K562 (cell line): ENCODE measurements at regions not wholly inside any gene's neighbourhood (a gene's known extent, or its start where the extent isn't known, plus 50 kb on each side); places are given as distances from the start of the nearest gene placed in this dataset.

ENCODE experiments used
- ATAC-seq: fragments of 200-7000 bp; cut with Tn5 transposase; 3 replicates; pipeline ENCODE4 v1.9.1; 2020; ENCODE audit warnings: moderate library complexity
- BruUV-seq: library from RNA; stranded (reverse); fragments of 400-500 nt; replicated peaks from 2 replicates; lab custom pipeline; 2021; lab: Mats Ljungman, UMichigan
- CTCF ChIA-PET: fragments of 300-600 bp; formaldehyde crosslinking; extraction: SDS; loops from one replicate; lab custom pipeline; 2021; ENCODE audit warnings: low intra/inter-chr PET ratio; lab: Yijun Ruan, JAX
- POLR2A ChIA-PET: fragments of 300-600, 350-650 bp; sonication (Branson Sonifier 250); formaldehyde crosslinking; extraction: SDS; loops from one replicate; lab custom pipeline; 2021; ENCODE audit warnings: antibody characterized with exemption, inconsistent platforms; lab: Yijun Ruan, JAX
- DNase-seq, 4 experiments: peaks; one replicate each; pipeline versions ENCODE4 v3.0.0 to v3.0.0-alpha.2; 2011 to 2018; ENCODE audit warnings: low spot score in 3 of 4, mixed read lengths in 3 of 4; ENCODE audit errors: extremely low read depth in 1 of 4
- FAIRE-seq: peaks from 2 replicates; lab custom pipeline; 2011; peaks lifted over from hg19 to GRCh38; lab: Jason Lieb, UNC
- H2AFZ ChIP-seq: 2 replicates; pipeline ENCODE4 v1.6.0; 2011; ENCODE audit warnings: low read depth, low read length, control low read depth, inconsistent platforms
- H3K27ac ChIP-seq: fragments of 200-600 bp; 3 replicates; pipeline ENCODE4 v1.8.0; 2011; ENCODE audit warnings: low read depth, mild to moderate bottlenecking, control low read depth, inconsistent platforms, low read length, moderate library complexity, mixed read lengths; ENCODE audit errors: extremely low read depth
- H3K27me3 ChIP-seq, 2 experiments: fragments of 300-600 bp in 1 of 2; 2 replicates in 1 of 2; 3 replicates in 1 of 2; pipeline versions ENCODE4 v1.6.0 to v1.8.0; 2011; ENCODE audit warnings: inconsistent platforms in 2 of 2, low read length in 2 of 2, mild to moderate bottlenecking in 1 of 2, mixed read lengths in 1 of 2, moderate library complexity in 1 of 2; ENCODE audit not compliant: control insufficient read depth in 2 of 2, insufficient read depth in 2 of 2
- H3K36me3 ChIP-seq: fragments of 300-600 bp; 3 replicates; pipeline ENCODE4 v1.8.0; 2011; ENCODE audit warnings: mild to moderate bottlenecking, low read length, inconsistent platforms; ENCODE audit not compliant: control insufficient read depth, insufficient read depth
- H3K4me1 ChIP-seq, 2 experiments: fragments of 200-600 bp in 1 of 2; replicated peaks in 1 of 2; 2 replicates in 1 of 2; 3 replicates in 1 of 2; pipeline versions ENCODE4 v1.5.1 to v1.8.0; 2011; ENCODE audit warnings: inconsistent platforms in 2 of 2, low read length in 2 of 2, mild to moderate bottlenecking in 1 of 2, mixed read lengths in 1 of 2, moderate library complexity in 1 of 2; ENCODE audit not compliant: control insufficient read depth in 2 of 2, insufficient read depth in 2 of 2
- H3K4me2 ChIP-seq: 2 replicates; pipeline ENCODE4 v1.6.1; 2011; ENCODE audit warnings: low read length, control low read depth, inconsistent platforms, mixed read lengths; ENCODE audit not compliant: insufficient read depth
- H3K4me3 ChIP-seq: fragments of 200-600 bp; sonication (generic), shearing (Covaris generic); 2 replicates; pipeline ENCODE4 v1.5.1; 2016; ENCODE audit warnings: control low read depth, inconsistent platforms
- H3K79me2 ChIP-seq: fragments of 200-600 bp; 3 replicates; pipeline ENCODE4 v1.8.0; 2011; ENCODE audit warnings: low read length, inconsistent platforms; ENCODE audit not compliant: control insufficient read depth, insufficient read depth
- H3K9ac ChIP-seq, 2 experiments: 2 replicates each; pipeline versions ENCODE4 v1.6.0 to v1.6.1; 2011; ENCODE audit warnings: low read depth in 2 of 2, low read length in 2 of 2, control low read depth in 1 of 2, inconsistent platforms in 1 of 2, mild to moderate bottlenecking in 1 of 2, mixed read lengths in 1 of 2; ENCODE audit not compliant: insufficient read depth in 1 of 2
- H3K9me1 ChIP-seq: one replicate; pipeline ENCODE4 v1.6.0; 2011; ENCODE audit warnings: inconsistent platforms, mild to moderate bottlenecking, low read length, moderate library complexity; ENCODE audit not compliant: control insufficient read depth, insufficient read depth
- H3K9me3 ChIP-seq: replicated peaks from 2 replicates; pipeline ENCODE4 v1.5.1; 2011; ENCODE audit warnings: low read depth, low read length, inconsistent platforms; ENCODE audit not compliant: control insufficient read depth, insufficient read depth
- H4K20me1 ChIP-seq: replicated peaks from 2 replicates; pipeline ENCODE4 v1.6.1; 2011; ENCODE audit warnings: low read length, inconsistent platforms, mixed read lengths; ENCODE audit not compliant: control insufficient read depth, insufficient read depth
- DNMT1 ChIP-seq: fragments of 450-650 bp; IDR thresholded peaks from 2 replicates; pipeline ENCODE4 v1.6.1; 2016; ENCODE audit warnings: antibody characterized with exemption, mild to moderate bottlenecking
- GTF2F1 ChIP-seq: IDR thresholded peaks from 2 replicates; pipeline ENCODE4 v1.6.1; 2011; ENCODE audit warnings: low read depth, low read length, improper control_type of control experiment
- RBBP5 ChIP-seq: fragments of 200-600 bp; sonication (generic); IDR thresholded peaks from 2 replicates; pipeline ENCODE4 v1.6.1; 2012; ENCODE audit warnings: borderline replicate concordance, mild to moderate bottlenecking, low read length, control low read depth, inconsistent platforms; ENCODE audit not compliant: insufficient read depth, poor library complexity, severe bottlenecking
- SAFB2 ChIP-seq: fragments of 200-400 bp; formaldehyde crosslinking; IDR thresholded peaks from 2 replicates; pipeline ENCODE4 v1.6.1; 2018; ENCODE audit warnings: borderline replicate concordance, low read length, low read depth, moderate library complexity; ENCODE audit not compliant: severe bottlenecking
- SRSF3 ChIP-seq: fragments of 200-400 bp; formaldehyde crosslinking; IDR thresholded peaks from 2 replicates; pipeline ENCODE4 v1.6.1; 2016; ENCODE audit warnings: mild to moderate bottlenecking, low read length, moderate library complexity; ENCODE audit not compliant: insufficient read depth
- ZBTB40 ChIP-seq, 2 experiments: fragments of 450-650 bp in 1 of 2; sonication (generic) in 1 of 2; formaldehyde crosslinking in 1 of 2; IDR thresholded peaks; 2 replicates each; pipeline versions ENCODE4 v1.7.1 to v1.9.0; 2016 to 2022; ENCODE audit warnings: inconsistent platforms in 1 of 2, mild to moderate bottlenecking in 1 of 2, missing genetic modification reagents in 1 of 2
- ZNF431 ChIP-seq: sonication (generic); formaldehyde crosslinking; IDR thresholded peaks from 2 replicates; pipeline ENCODE4 v1.8.0; 2022; ENCODE audit warnings: mild to moderate bottlenecking, missing genetic modification reagents
- WGBS: fragments of 100-300 bp; shearing (Covaris generic); methylation state at CpG from one replicate; pipeline ENCODE4 v1.1.6; 2016; ENCODE audit warnings: low coverage, mixed read lengths; ENCODE audit not compliant: insufficient coverage; ENCODE audit errors: missing lambda C conversion rate; 5-methylcytosine and 5-hydroxymethylcytosine counted together
- in situ Hi-C: fragments of 300-500 bp; cut with MboI; formaldehyde crosslinking; loops from 4 replicates; pipeline ENCODE4 v1.15.0; 2018; ENCODE audit warnings: inconsistent platforms, mixed read lengths
- intact Hi-C: fragments of 100-400 bp; cut with micrococcal nuclease; formaldehyde crosslinking; loops from 2 replicates; pipeline ENCODE4 v1.14.2; 2022

- intact Hi-C loops (no loop called here), in situ Hi-C loops (no loop called here)
- H3K4me3 ChIP-seq, result no peak overlapping the region
- H2AFZ ChIP-seq, result no peak overlapping the region
- WGBS, result 0% methylated on average over 1 of the region's 1 CpG
- no peaks in the 10 kb centered on the region for H3K9me3 ChIP-seq
- TF ChIP-seq ZNF431 (no peak), SAFB2 (no peak), GTF2F1 (no peak), RBBP5 (no peak), ZBTB40 (IDR thresholded peaks at IDR 0.05) (no peak), ZBTB40 (CRISPR knock-in tag; IDR thresholded peaks at IDR 0.05) (no peak), DNMT1 (no peak), SRSF3 (no peak)
- H3K36me3 ChIP-seq, result no peaks in the 10 kb centered on the region
- DNase-seq, result no peak
- no peaks in the 10 kb centered on the region for H3K9me1 ChIP-seq
- ChIA-PET POLR2A (no interaction called here), CTCF (no interaction called here)
- no peaks in the 10 kb centered on the region for H3K4me1 ChIP-seq
- no peaks in the 10 kb centered on the region for H4K20me1 ChIP-seq
- no peak overlapping the region for H3K9ac ChIP-seq
- no peak overlapping the region for H3K4me2 ChIP-seq
- no peak overlapping the region for H3K27ac ChIP-seq
- BruUV-seq, result no TSS peak
- no peaks in the 10 kb centered on the region for H3K79me2 ChIP-seq
- no peak for ATAC-seq
- FAIRE-seq, result no peak
- no peaks in the 10 kb centered on the region for H3K27me3 ChIP-seq
These were observed 59.8 kb upstream of the TES start for GRCh38 chr7:116150588-116150987.
